ENCODE measurements at regions not wholly inside any gene's neighbourhood (a gene's known extent, or its start where the extent isn't known, plus 50 kb on each side); places are given as distances from the start of the nearest gene placed in this dataset.

DNA sequence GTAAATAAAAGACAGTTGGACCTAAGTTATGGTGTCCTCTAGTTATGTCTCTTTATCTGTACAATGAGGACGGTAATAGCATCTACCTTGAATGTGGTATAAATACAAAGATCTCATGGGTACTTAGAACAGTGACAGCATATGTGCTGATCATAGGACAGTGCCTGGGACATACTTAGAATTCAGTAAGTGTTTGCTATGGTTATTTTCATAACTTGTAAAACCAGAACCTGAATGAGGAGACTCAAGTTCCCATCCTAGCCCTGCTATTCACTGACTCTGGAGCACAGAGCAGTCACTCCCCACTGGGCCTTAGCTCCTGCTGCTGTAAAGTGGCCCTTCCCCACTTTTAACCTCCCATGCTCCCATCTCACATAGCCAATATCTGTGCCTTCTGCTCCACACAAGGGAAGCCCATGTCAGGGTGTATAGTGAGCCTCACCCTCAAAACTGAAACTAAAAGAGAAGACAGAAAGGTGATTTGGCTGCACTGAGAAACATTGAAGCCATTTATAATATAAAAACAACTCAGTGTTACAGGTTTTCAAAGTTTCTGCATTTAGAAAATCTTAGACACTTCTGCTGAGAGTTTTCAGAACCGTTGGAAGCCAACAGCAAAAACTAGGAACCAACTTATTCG is 225.4 kb upstream of the UBE2E2 start:
- DNase-seq (ENCODE audit: low spot score): no peak
- TF ChIP-seq, protein P1, sequence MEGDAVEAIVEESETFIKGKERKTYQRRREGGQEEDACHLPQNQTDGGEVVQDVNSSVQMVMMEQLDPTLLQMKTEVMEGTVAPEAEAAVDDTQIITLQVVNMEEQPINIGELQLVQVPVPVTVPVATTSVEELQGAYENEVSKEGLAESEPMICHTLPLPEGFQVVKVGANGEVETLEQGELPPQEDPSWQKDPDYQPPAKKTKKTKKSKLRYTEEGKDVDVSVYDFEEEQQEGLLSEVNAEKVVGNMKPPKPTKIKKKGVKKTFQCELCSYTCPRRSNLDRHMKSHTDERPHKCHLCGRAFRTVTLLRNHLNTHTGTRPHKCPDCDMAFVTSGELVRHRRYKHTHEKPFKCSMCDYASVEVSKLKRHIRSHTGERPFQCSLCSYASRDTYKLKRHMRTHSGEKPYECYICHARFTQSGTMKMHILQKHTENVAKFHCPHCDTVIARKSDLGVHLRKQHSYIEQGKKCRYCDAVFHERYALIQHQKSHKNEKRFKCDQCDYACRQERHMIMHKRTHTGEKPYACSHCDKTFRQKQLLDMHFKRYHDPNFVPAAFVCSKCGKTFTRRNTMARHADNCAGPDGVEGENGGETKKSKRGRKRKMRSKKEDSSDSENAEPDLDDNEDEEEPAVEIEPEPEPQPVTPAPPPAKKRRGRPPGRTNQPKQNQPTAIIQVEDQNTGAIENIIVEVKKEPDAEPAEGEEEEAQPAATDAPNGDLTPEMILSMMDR (IDR thresholded peaks at IDR 0.05; ENCODE audit: borderline replicate concordance, control extremely low read depth, extremely low read depth, insufficient read depth, missing control alignments): no peak
- in situ Hi-C loops (cut with MboI; ENCODE audit: low sequenced_read_pairs, unreplicated experiment): no loop called here

DNA sequence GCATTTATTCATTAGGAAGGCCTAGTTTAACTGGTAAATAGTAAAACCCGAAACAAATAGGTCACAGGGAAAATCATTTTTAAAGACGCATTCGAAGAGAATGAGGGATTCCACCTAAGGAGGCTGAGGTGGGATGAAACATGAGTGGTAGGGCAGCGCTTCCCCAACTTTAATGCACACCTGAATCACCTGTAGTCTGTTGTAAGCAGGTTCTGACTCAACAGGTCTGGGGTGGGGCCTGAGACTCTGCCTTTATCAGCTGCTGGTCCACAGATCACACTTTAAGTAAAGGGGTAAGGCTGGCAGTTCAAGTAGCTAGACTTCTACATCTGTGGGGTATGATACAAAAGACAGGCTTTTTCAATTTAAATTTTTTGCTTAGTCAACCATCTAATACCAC is 223.5 kb upstream of the UBE2E2 start:
- TF ChIP-seq, protein P1 (IDR thresholded peaks at IDR 0.05; ENCODE audit: borderline replicate concordance, control extremely low read depth, extremely low read depth, insufficient read depth, missing control alignments): no peak
- no peak for DNase-seq (ENCODE audit: low spot score)
- in situ Hi-C loops (cut with MboI; ENCODE audit: low sequenced_read_pairs, unreplicated experiment): no loop called here

DNA sequence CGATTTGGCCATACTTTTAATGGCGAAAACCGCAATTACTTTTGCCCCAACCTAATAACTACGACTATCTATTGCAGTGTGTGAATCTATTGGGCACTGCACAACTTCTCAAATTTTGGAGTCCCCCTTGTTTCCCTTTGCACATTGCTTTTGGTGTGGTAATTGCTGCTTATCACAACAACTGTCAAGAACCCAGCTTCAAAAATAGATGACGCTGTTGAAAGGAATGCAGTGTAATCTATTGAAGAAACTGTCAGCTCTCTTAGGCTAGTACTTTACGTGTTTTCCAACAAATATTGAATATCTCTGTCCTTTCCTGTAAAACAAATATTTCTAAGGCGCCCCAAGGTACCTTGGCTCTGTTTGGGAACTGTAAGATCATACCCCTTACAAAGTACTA is 222.8 kb upstream of the UBE2E2 start:
- no peak for DNase-seq (ENCODE audit: low spot score)
- in situ Hi-C loops (cut with MboI; ENCODE audit: low sequenced_read_pairs, unreplicated experiment): no loop called here
- TF ChIP-seq, protein P1 (IDR thresholded peaks at IDR 0.05; ENCODE audit: borderline replicate concordance, control extremely low read depth, extremely low read depth, insufficient read depth, missing control alignments): no peak

DNA sequence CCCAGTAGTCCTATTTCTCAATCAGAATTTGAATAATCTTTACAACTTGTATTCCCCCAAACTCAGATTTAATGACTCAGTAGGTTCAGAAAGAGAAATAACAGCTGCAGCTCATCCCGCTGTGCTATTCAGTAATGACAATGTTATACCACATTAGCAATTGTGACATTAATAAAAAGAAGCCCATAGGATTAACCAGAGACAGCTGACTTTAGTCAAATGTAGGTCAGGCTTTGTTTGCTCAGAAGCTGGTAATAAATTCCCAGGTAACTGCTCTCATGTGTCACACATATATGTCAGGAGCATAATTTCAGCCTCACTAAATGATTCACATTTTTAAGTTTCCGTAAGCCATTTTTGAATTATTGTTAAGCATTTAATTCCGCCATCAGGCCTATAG is 222.0 kb upstream of the UBE2E2 start:
- TF ChIP-seq, protein P1 (IDR thresholded peaks at IDR 0.05; ENCODE audit: borderline replicate concordance, control extremely low read depth, extremely low read depth, insufficient read depth, missing control alignments): no peak
- DNase-seq (ENCODE audit: low spot score): no peak

DNA sequence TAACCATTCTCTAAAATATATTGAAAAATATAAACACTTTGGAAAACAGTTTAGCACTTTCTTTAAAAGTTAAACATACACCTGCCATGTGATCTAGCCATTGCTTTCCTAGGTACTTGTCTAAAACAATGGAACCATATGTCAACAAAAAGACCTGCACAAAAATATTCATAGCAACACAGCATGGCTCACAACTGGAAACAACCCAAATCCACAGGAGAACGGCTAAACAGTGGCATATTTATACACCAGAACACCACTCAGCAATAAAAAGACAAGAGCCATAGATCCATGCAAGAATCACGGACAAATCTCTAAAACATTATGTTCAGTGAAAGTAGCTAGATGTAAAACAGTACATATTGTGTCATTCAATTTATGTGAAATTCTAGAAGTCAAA is 221.3 kb upstream of the UBE2E2 start:
- DNase-seq (ENCODE audit: low spot score): no peak
- in situ Hi-C loops (cut with MboI; ENCODE audit: low sequenced_read_pairs, unreplicated experiment): no loop called here
- TF ChIP-seq, protein P1 (IDR thresholded peaks at IDR 0.05; ENCODE audit: borderline replicate concordance, control extremely low read depth, extremely low read depth, insufficient read depth, missing control alignments): no peak

More for the DNA sequence above, 222.0 kb upstream of the UBE2E2 start:
- in situ Hi-C loops (cut with MboI; ENCODE audit: low sequenced_read_pairs, unreplicated experiment): no loop called here

DNA sequence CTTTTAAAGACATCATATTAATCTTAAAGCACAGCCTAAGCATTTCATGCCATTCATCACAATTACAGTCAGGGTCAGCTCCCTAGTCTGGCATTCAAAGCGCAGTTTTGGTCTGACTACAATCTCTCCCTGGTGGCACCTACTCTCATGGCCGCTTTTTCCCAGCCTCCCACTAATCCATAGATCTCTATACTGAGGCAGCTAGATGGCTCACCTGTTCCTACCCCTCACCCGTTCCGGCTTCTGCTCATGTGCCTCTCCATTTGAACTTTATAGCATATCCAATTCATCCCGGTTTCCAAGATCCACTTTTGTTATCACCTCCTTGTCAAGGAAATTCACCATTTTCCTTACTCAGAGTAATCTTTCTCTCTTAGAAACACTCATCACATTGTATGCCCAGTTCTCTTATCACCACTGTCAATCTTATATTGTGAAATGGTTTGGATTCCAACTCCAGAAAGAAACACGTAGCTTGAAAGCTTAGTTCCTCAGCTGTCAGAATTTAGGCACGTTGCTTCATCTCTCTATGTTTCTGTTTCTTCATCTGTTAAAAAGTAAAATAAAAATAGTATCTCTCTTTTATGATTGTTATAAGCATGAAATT is 220.0 kb upstream of the UBE2E2 start:
- in situ Hi-C loops (cut with MboI; ENCODE audit: low sequenced_read_pairs, unreplicated experiment): no loop called here
- DNase-seq (ENCODE audit: low spot score): no peak
- TF ChIP-seq, protein P1 (IDR thresholded peaks at IDR 0.05; ENCODE audit: borderline replicate concordance, control extremely low read depth, extremely low read depth, insufficient read depth, missing control alignments): no peak

All from GM13976 (cell line).